SK-N-SH treated with all-trans-retinoic acid at 6 μM for 48 hours (cell line): ENCODE measurements at regions not wholly inside any gene's neighbourhood (a gene's known extent, or its start where the extent isn't known, plus 50 kb on each side); places are given as distances from the start of the nearest gene placed in this dataset.

ENCODE experiments used
- ATAC-seq: fragments of 200-7000 bp; cut with Tn5 transposase; 3 replicates; pipeline ENCODE4 v1.9.1; 2020; ENCODE audit warnings: mild to moderate bottlenecking, moderate library complexity
- BACH2 ChIP-seq: fragments of 250-450 bp; sonication (Bioruptor Pico); IDR thresholded peaks from 2 replicates; pipeline ENCODE4 v1.9.0; 2021; ENCODE audit warnings: mild to moderate bottlenecking, borderline replicate concordance
- CSDC2 ChIP-seq: fragments of 250-450 bp; sonication (Bioruptor Pico); IDR thresholded peaks from 2 replicates; pipeline ENCODE4 v1.5.0; 2020; ENCODE audit warnings: mild to moderate bottlenecking, moderate library complexity
- ESRRG ChIP-seq: fragments of 250-450 bp; sonication (Bioruptor Pico); IDR thresholded peaks from 2 replicates; pipeline ENCODE4 v1.6.1; 2021; ENCODE audit warnings: mild to moderate bottlenecking
- GLIS3 ChIP-seq: fragments of 250-450 bp; sonication (Bioruptor Pico); IDR thresholded peaks from 2 replicates; pipeline ENCODE4 v1.5.0; 2020; ENCODE audit warnings: mild to moderate bottlenecking, moderate library complexity
- ISL1 ChIP-seq: fragments of 250-450 bp; sonication (Bioruptor Pico); IDR thresholded peaks from 2 replicates; pipeline ENCODE4 v2.1.2; 2022; ENCODE audit warnings: mild to moderate bottlenecking, moderate library complexity
- OSR1 ChIP-seq: fragments of 250-450 bp; sonication (Bioruptor Pico); IDR thresholded peaks from 2 replicates; pipeline ENCODE4 v1.8.0; 2022; ENCODE audit warnings: moderate library complexity, mild to moderate bottlenecking, inconsistent platforms
- PPARA ChIP-seq: fragments of 250-450 bp; sonication (Bioruptor Pico); IDR thresholded peaks from 2 replicates; pipeline ENCODE4 v1.5.0; 2020; ENCODE audit warnings: mild to moderate bottlenecking, borderline replicate concordance
- RARB ChIP-seq: fragments of 250-450 bp; sonication (Bioruptor Pico); IDR thresholded peaks from 2 replicates; pipeline ENCODE4 v1.8.0; 2021; ENCODE audit warnings: mild to moderate bottlenecking, moderate library complexity
- SNAI2 ChIP-seq: fragments of 250-450 bp; sonication (Bioruptor Pico); IDR thresholded peaks from 2 replicates; pipeline ENCODE4 v1.5.0; 2020; ENCODE audit warnings: mild to moderate bottlenecking, moderate library complexity
- TCF4 ChIP-seq: fragments of 250-450 bp; sonication (Bioruptor Pico); IDR thresholded peaks from 2 replicates; pipeline ENCODE4 v1.8.0; 2021; ENCODE audit warnings: mild to moderate bottlenecking, moderate library complexity, borderline replicate concordance
- TOX ChIP-seq: fragments of 250-450 bp; sonication (Bioruptor Pico); IDR thresholded peaks from 2 replicates; pipeline ENCODE4 v1.8.0; 2021; ENCODE audit warnings: mild to moderate bottlenecking, moderate library complexity, borderline replicate concordance
- ZC3H10 ChIP-seq: fragments of 250-450 bp; sonication (Bioruptor Pico); IDR thresholded peaks from 2 replicates; pipeline ENCODE4 v1.5.1; 2021; ENCODE audit warnings: mild to moderate bottlenecking, moderate library complexity
- ZFP3 ChIP-seq: fragments of 250-450 bp; sonication (Bioruptor Pico); IDR thresholded peaks from 2 replicates; pipeline ENCODE4 v1.5.0; 2020; ENCODE audit warnings: mild to moderate bottlenecking, moderate library complexity
- ZFP30 ChIP-seq: fragments of 450-650 bp; formaldehyde crosslinking; IDR thresholded peaks from 2 replicates; pipeline ENCODE4 v1.5.0; 2022; ENCODE audit warnings: mild to moderate bottlenecking, moderate library complexity
- ZNF565 ChIP-seq: fragments of 450-650 bp; formaldehyde crosslinking; conservative IDR thresholded peaks from 2 replicates; pipeline ENCODE4 v1.5.0; 2020; ENCODE audit warnings: low read depth, mild to moderate bottlenecking, moderate library complexity
- ZNF8 ChIP-seq: fragments of 450-650 bp; formaldehyde crosslinking; IDR thresholded peaks from 2 replicates; pipeline ENCODE4 v1.5.0; 2020; ENCODE audit warnings: mild to moderate bottlenecking, moderate library complexity
- TF ChIP-seq, protein P1 (sequence below): fragments of 250-450 bp; sonication (Bioruptor Pico); IDR thresholded peaks from 2 replicates; pipeline ENCODE4 v1.8.0; 2020; ENCODE audit warnings: mild to moderate bottlenecking, moderate library complexity, borderline replicate concordance
- TF ChIP-seq, protein P2 (sequence below): fragments of 250-450 bp; sonication (Bioruptor Pico); IDR thresholded peaks from 2 replicates; pipeline ENCODE4 v1.5.1; 2020; ENCODE audit warnings: low read depth, mild to moderate bottlenecking, moderate library complexity
- TF ChIP-seq, protein P3 (sequence below): fragments of 250-450 bp; sonication (Bioruptor Pico); IDR thresholded peaks from 2 replicates; pipeline ENCODE4 v1.8.0; 2021; ENCODE audit warnings: low read depth, mild to moderate bottlenecking, moderate library complexity, borderline replicate concordance

DNA sequence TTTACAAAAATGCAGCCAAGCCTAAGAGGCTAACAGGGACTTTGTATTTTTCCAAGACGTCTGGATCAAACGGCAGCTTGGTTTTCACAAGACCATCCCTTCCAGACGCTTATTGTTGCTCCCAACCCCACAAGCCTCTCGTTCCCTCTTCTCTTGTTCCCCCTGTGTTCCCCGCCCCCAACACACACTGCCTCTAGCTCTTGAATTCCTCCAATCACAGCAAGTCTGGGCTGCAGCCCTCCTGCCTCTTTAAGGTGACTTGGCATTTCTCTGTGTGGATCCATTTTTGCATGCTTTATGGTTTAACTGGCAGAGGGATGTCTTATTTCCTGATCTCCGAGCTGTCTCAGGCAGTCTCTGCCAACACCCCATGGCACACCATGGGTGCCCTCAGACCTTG is 182.2 kb downstream of the ABHD5 start:
- ATAC-seq = peak; percentile 57
- TF ChIP-seq ZC3H10 (no peak), SNAI2 (CRISPR knock-in tag) (no peak), ZFP30 (CRISPR knock-in tag) (no peak), ZFP3 (no peak), CSDC2 (CRISPR knock-in tag) (no peak)

DNA sequence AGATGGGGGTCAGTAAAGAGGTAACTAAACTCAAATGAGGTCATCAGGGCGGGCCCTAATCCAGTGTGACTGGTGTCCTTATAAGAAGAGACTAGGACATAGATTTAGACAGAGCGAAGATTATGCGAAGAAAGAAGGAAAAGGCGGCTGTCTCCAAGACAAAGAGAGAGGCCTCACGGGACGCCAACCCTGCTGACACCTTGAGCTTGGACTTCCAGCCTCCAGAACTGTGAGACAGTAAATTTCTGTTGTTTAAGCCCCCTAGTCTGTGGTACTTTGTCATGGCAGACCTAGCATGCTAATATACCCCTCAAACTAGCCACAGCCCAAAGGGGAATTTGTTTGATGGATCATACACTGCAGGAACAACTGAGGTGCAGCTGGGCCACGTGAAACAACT is 183.0 kb downstream of the ABHD5 start:
- TF ChIP-seq, protein P1, sequence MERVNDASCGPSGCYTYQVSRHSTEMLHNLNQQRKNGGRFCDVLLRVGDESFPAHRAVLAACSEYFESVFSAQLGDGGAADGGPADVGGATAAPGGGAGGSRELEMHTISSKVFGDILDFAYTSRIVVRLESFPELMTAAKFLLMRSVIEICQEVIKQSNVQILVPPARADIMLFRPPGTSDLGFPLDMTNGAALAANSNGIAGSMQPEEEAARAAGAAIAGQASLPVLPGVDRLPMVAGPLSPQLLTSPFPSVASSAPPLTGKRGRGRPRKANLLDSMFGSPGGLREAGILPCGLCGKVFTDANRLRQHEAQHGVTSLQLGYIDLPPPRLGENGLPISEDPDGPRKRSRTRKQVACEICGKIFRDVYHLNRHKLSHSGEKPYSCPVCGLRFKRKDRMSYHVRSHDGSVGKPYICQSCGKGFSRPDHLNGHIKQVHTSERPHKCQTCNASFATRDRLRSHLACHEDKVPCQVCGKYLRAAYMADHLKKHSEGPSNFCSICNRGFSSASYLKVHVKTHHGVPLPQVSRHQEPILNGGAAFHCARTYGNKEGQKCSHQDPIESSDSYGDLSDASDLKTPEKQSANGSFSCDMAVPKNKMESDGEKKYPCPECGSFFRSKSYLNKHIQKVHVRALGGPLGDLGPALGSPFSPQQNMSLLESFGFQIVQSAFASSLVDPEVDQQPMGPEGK (CRISPR knock-in tag) = no peak
- no peak for TF ChIP-seq CSDC2 (CRISPR knock-in tag)
- TF ChIP-seq PPARA (CRISPR knock-in tag) = no peak
- TF ChIP-seq, protein P2, sequence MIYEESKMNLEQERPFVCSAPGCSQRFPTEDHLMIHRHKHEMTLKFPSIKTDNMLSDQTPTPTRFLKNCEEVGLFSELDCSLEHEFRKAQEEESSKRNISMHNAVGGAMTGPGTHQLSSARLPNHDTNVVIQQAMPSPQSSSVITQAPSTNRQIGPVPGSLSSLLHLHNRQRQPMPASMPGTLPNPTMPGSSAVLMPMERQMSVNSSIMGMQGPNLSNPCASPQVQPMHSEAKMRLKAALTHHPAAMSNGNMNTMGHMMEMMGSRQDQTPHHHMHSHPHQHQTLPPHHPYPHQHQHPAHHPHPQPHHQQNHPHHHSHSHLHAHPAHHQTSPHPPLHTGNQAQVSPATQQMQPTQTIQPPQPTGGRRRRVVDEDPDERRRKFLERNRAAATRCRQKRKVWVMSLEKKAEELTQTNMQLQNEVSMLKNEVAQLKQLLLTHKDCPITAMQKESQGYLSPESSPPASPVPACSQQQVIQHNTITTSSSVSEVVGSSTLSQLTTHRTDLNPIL (CRISPR knock-in tag) = no peak
- no peak for TF ChIP-seq BACH2 (CRISPR knock-in tag)
- TF ChIP-seq RARB (CRISPR knock-in tag) = no peak
- TF ChIP-seq OSR1 (CRISPR knock-in tag) = no peak
- no peak for TF ChIP-seq ISL1
- TF ChIP-seq SNAI2 (CRISPR knock-in tag) = no peak
- no peak for TF ChIP-seq ZFP3
- TF ChIP-seq ZNF565 = no peak
- TF ChIP-seq TOX (CRISPR knock-in tag) = no peak
- ATAC-seq = no peak

DNA sequence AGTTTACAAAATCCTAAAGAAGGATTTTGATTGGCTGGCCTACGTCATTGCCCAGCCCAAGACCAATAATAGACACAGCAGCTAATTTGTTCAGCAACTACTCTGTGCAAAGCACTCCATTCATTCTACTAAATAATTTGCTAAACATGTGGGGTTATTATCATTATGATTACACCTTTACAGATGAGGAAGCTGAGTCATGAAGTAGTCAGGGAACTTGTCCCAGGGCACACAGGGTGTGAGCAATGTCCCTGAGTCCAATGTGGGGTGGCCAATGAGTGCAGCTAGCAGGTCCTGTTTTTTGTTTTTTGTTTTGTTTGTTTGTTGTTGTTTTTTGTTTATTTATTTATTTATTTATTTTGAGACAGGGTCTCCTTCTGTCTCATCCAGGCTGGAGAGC is 183.6 kb downstream of the ABHD5 start:
- TF ChIP-seq TCF4 (CRISPR knock-in tag) (no peak), ISL1 (no peak), OSR1 (CRISPR knock-in tag) (no peak)
- TF ChIP-seq, all 23 proteins: peak for 0
- ATAC-seq = no peak

DNA sequence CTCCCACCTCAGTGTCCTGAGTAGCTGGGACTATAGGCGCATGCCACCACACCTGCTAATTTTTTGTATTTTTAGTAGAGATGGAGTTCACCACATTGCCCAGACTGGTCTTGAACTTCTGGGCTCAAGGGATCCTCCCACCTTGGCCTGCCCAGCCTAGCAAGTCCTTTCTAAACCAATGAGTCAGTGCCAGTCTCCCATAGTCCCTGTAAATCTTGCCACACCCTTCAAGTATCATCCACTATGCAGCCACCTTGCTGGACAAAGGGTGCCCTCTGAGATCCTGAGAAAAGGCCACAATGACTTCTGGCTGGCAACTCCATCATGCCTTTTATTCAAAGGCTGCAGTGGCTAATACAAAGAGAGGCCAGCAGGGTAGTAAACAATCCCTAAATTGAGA is 184.0 kb downstream of the ABHD5 start:
- no peak for ATAC-seq
- TF ChIP-seq RARB (CRISPR knock-in tag) (no peak), ZNF565 (no peak)
- TF ChIP-seq, protein P2 (CRISPR knock-in tag) = no peak

DNA sequence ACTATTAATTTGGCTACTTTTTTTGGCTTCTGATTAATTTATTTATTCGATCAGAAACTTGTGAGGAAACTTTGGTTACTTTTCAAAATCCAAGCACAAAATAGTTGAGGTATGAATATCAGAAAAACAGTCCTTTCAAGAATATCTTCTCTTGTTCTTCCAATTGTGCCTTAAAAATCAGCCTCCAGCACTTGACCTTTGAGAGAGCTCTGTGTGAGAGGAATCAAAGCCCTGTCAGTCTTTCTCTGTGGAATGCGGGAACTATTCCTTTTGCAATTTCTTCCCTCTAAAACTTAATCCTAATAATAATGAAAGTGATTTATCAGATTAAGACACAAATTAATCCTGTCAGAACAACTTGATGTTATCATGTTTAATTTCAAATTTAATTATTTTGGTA is 185.9 kb downstream of the ABHD5 start:
- ATAC-seq = no peak
- TF ChIP-seq TOX (CRISPR knock-in tag) (no peak), PPARA (CRISPR knock-in tag) (no peak), ESRRG (CRISPR knock-in tag) (no peak), SNAI2 (CRISPR knock-in tag) (no peak), ZNF565 (no peak), GLIS3 (CRISPR knock-in tag) (no peak), ISL1 (no peak)
- TF ChIP-seq, protein P2 (CRISPR knock-in tag) = no peak
- TF ChIP-seq, protein P1 (CRISPR knock-in tag) = no peak

DNA sequence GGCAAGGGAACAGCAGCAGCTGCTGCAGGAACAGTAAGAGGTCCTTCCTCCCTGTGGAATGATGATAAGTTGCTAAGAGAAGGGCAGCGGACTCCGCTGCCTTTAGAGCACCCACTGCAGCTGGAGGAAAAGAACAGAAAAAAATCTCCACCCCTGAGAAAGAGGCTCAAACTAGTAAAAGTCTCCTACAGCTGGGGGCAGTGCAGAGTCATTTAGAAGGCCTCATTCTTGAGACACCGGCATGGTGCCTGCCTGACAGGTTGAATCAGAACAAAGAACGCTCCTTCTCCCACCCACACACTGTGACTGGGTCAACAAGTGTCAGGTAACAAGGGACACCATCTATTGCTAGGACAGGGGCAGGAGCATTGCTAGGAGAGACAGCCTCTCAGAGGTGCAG is 188.4 kb downstream of the ABHD5 start:
- ATAC-seq = peak; percentile 81
- TF ChIP-seq ZNF8 (CRISPR knock-in tag) = no peak
- TF ChIP-seq, protein P3, sequence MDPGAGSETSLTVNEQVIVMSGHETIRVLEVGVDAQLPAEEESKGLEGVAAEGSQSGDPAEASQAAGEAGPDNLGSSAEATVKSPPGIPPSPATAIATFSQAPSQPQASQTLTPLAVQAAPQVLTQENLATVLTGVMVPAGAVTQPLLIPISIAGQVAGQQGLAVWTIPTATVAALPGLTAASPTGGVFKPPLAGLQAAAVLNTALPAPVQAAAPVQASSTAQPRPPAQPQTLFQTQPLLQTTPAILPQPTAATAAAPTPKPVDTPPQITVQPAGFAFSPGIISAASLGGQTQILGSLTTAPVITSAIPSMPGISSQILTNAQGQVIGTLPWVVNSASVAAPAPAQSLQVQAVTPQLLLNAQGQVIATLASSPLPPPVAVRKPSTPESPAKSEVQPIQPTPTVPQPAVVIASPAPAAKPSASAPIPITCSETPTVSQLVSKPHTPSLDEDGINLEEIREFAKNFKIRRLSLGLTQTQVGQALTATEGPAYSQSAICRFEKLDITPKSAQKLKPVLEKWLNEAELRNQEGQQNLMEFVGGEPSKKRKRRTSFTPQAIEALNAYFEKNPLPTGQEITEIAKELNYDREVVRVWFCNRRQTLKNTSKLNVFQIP (CRISPR knock-in tag) = no peak
